ENCODE measurements at regions not wholly inside any gene's neighbourhood (a gene's known extent, or its start where the extent isn't known, plus 50 kb on each side); places are given as distances from the start of the nearest gene placed in this dataset.
"Not testable (repeated sequence)": the region's sequence is repeated elsewhere in the genome, so short reads cannot be mapped to it uniquely, and the experiment has no call there.

DNA sequence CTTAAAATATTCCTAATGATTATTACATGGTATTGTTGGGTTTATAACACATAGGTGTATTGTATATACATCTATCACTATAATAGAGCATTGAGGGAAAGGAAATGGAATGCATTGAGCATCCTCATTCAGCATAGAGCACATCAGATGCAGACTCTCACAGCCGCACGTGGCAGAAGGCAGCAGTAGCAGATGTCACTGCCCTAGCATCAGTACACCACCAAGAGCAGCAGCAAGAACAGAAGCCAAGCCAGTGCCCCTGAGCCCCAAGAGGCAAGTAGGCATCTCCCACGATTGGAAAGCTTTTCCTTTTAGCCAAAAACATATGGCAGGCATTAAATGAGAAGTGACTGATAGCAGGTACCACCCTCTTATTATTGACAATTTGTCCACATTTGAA lies 510.0 kb downstream of the TNS3 start:
- DNase-seq = no peak
- intact Hi-C loops (cut with DNase I) = no loop called here

GRCh38 chr7:47069385-47070076 lies 512.4 kb downstream of the TNS3 start:
- intact Hi-C loops (cut with DNase I) = no loop called here
- DNase-seq = no peak

DNA sequence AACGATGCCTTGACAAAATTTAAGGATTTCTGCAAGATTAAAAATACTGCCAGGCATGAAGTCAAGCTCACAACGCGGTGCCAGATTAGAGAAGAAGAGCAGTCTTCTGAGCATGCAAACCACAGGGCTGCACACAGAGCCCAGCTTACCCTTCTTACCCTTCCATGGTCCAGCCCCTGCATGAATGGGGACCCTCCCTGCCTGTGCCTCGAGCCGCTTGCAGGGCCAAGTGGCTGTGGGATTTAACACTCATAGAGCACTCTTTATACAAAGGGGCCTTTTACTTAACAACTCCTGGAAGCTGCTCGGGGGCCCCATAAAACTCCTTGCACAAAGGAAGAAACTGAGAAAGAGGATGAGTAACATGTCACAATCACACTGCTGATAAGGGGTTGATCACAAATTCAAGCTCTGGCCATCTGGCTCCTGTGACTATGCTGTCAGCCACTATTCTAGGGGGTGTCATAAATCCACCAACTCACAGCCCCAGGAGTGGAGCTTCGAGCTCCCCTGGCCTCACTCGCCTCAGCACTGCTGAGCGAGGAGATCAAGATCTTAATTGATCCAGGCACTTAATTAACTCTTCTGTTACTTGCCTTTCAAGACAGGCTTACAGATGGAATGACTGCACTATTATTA lies 514.8 kb downstream of the TNS3 start:
- intact Hi-C loops (cut with DNase I) = no loop called here
- DNase-seq = no peak

GRCh38 chr7:47056731-47057130 lies 525.2 kb downstream of the TNS3 start:
- DNase-seq = no peak
- intact Hi-C loops (cut with DNase I) = no loop called here

DNA sequence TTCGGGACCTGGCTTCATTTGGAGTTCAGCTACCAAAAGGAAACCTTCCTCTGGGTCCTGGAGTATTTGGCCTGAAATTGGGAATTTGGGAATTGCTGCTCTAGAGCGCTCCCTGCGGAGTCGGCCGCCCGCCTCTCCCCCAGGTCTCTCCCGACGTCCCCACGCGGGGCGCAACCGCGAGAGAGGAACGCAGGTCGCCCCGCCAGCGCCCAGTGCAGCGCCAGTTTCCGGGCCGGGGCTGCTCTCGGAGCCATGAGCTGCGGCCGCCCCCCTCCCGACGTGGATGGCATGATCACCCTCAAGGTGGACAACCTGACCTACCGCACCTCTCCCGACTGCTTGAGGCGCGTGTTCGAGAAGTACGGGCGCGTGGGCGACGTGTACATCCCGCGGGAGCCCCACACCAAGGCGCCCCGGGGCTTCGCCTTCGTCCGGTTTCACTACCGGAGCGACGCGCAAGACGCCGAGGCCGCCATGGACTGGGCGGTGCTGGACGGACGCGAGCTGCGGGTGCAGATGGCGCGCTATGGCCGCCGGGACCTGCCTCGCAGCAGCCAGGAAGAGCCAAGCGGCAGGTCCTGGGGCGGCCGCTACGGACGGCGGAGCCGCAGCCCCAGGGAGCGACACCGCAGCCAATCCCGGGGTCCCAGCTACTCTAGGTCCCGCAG lies 529.2 kb downstream of the TNS3 start:
- intact Hi-C loops (cut with DNase I); DNase-seq: not testable (repeated sequence)

DNA sequence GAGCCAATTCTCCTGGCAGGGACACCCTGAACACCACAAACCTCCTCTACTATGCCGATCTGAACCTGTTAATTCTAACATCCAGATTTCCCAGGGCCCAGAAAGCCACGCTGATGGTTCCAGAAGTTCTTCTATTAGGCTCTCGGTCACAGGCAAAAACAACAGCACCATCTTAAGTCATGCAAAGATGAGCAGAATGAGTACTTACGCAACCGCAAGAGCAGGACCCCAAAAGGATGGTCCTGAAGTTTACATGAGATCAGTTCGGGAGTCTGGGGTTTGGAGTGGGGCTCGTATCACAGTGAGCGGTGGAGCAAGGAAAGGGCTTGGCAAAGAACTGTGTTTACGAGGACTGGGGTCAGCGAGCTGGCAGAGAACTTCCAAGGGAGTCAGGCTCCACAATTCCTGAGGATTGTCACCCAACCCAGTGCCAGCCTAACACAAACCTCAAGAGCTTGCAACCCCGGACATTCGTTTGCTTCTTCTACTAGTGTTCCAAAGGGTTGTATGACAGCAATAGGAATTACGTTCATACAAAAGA lies 532.6 kb downstream of the TNS3 start:
- intact Hi-C loops (cut with DNase I) = no loop called here
- no peak for DNase-seq

GRCh38 chr7:47047384-47047783 lies 534.5 kb downstream of the TNS3 start:
- no peak for DNase-seq
- intact Hi-C loops (cut with DNase I) = no loop called here

DNA sequence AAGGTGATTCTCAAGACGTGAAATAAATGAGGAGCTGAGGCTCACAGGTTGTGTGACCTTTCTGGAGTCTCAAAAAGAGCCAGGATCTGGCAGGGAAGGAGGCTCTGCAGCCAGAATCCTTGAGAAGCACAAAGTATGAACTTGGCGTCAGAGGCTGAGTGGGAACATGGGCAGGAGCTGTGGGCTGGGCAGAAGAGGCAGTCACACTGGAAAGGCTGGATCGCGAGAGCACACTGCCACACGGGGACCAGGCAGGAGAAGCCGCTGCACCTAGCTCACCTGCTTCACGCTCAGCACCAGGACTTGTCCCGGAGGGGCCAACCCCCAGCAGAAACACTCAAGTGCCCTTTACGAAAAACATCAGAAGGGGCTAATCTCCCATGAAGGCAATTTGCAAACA lies 535.0 kb downstream of the TNS3 start:
- intact Hi-C loops (cut with DNase I) = no loop called here
- DNase-seq = peak in 3 of 42 donors; percentile 5 to 18 (median 8)

- intact Hi-C loops (cut with DNase I) = no loop called here
- DNase-seq = no peak
Observed at GRCh38 chr7:47045207-47046051, 536.5 kb downstream of the TNS3 start.

- no peak for DNase-seq
- intact Hi-C loops (cut with DNase I) = no loop called here
Observed at GRCh38 chr7:47044625-47045024, 537.3 kb downstream of the TNS3 start.

GRCh38 chr7:47043304-47043703 lies 538.6 kb downstream of the TNS3 start:
- DNase-seq = no peak
- intact Hi-C loops (cut with DNase I) = no loop called here

GRCh38 chr7:47042669-47043068 lies 539.2 kb downstream of the TNS3 start:
- no peak for DNase-seq
- intact Hi-C loops (cut with DNase I) = no loop called here

- intact Hi-C loops (cut with DNase I) = no loop called here
- DNase-seq = no peak
Observed at GRCh38 chr7:47040795-47041347, 541.0 kb downstream of the TNS3 start.

GRCh38 chr7:47039904-47040303 lies 542.0 kb downstream of the TNS3 start:
- DNase-seq = no peak
- intact Hi-C loops (cut with DNase I) = no loop called here

DNA sequence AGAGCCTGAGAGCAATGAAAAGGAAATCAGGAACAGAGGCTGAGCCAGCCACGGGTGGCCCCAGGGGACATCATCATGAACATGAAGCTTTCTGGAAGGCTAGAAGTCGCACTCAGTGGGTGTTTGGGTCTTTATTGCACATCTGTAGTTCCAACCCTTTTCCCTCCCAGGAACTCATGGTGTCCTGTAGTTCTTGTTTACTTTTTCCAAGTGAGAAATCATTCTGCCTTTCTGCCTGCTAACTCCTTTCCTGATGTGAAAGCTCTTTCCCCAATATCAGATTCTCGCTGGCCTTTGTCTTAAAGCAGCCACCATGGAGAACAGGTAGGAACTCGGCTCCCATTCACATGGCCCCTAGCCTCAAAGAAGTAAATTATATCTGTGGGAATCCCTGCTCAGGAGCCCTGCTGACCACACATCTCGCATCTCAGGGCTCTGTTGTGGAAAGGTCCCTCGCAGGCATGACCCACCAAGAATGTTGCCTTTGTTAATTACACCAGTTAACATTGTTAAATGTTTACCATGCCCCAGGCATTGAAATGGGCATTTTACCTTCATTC lies 542.7 kb downstream of the TNS3 start:
- no peak for DNase-seq

DNA sequence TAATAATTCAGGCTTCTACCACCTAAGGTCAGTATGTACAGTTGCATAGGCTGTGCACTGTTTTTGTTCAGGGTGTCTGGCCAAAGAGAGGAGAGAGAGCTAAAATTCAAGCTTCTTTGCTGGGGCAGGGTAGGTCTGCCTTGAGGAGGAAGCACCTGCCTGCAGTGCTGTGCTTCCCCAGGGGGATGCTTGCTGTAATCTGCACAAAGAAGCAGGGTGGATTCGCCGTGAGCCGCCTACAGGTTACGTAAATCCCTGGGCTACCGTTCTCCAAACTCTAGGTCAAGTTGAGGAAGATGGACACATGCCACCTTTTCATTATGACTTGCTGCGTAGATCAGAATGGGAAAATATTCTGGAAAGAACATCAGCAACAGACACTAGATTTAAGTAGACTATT lies 543.3 kb downstream of the TNS3 start:
- DNase-seq = no peak
- intact Hi-C loops (cut with DNase I) = no loop called here

More for the DNA sequence above, 542.7 kb downstream of the TNS3 start:
- intact Hi-C loops (cut with DNase I) = no loop called here

GRCh38 chr7:47037607-47038006 lies 544.3 kb downstream of the TNS3 start:
- intact Hi-C loops (cut with DNase I) = no loop called here

DNA sequence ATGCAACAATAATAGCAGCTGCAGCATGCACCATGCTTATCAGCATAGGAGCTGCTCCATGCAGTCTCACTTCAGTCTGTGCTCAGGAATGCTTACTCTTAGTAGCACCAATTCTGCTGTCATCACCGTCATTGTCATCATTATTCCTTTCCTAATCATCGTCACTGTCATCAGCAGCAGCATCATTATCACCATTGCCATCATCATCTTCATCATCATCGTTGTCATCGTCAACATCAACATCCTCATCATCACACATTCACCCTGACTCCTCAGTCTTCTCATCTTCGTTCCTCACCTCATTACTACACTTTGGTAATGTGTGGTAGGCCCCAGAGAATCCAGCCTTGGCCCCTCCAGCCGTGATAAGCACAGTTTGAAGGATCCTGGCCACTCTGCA lies 545.0 kb downstream of the TNS3 start:
- intact Hi-C loops (cut with DNase I) = no loop called here
- DNase-seq = no peak

More at GRCh38 chr7:47037607-47038006, 544.3 kb downstream of the TNS3 start:
- no peak for DNase-seq

- no peak for DNase-seq
- intact Hi-C loops (cut with DNase I) = no loop called here
Observed at GRCh38 chr7:47035522-47035921, 546.4 kb downstream of the TNS3 start.

All from head of caudate nucleus (tissue), 42 donors.